Panc1 (cell line): ENCODE measurements at regions not wholly inside any gene's neighbourhood (a gene's known extent, or its start where the extent isn't known, plus 50 kb on each side); places are given as distances from the start of the nearest gene placed in this dataset.

ENCODE experiments used
- POLR2AphosphoS5 ChIP-seq: IDR thresholded peaks from 2 replicates; pipeline ENCODE4 v1.6.1; 2012; ENCODE audit warnings: mild to moderate bottlenecking, low read depth, low read length, moderate library complexity
- TF ChIP-seq, protein P1 (sequence below): fragments of 450-650 bp; IDR thresholded peaks from 2 replicates; pipeline ENCODE4 v1.5.1; 2017; ENCODE audit warnings: mild to moderate bottlenecking

DNA sequence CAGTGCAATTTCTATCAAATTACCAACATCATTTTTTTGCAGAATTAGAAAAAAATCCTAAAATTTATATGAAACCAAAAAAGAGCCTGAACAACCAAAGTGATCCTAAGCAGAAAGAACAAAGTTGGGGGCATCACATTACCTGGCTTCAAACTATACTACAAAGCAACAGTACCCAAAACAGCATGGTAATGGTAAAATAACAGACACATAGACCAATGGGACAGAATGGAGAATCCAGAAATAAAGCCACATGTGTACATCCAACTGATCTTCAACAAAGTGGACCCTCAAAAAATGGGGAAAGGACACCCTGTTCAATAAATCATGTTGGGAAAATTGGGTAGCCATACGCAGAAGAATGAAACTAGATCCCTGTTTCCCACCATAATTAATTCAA is 245.7 kb upstream of the CTAGE1 start:
- TF ChIP-seq, protein P1, sequence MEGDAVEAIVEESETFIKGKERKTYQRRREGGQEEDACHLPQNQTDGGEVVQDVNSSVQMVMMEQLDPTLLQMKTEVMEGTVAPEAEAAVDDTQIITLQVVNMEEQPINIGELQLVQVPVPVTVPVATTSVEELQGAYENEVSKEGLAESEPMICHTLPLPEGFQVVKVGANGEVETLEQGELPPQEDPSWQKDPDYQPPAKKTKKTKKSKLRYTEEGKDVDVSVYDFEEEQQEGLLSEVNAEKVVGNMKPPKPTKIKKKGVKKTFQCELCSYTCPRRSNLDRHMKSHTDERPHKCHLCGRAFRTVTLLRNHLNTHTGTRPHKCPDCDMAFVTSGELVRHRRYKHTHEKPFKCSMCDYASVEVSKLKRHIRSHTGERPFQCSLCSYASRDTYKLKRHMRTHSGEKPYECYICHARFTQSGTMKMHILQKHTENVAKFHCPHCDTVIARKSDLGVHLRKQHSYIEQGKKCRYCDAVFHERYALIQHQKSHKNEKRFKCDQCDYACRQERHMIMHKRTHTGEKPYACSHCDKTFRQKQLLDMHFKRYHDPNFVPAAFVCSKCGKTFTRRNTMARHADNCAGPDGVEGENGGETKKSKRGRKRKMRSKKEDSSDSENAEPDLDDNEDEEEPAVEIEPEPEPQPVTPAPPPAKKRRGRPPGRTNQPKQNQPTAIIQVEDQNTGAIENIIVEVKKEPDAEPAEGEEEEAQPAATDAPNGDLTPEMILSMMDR, result no peak
- TF ChIP-seq POLR2AphosphoS5, result no peak
